ENCODE measurements at regions not wholly inside any gene's neighbourhood (a gene's known extent, or its start where the extent isn't known, plus 50 kb on each side); places are given as distances from the start of the nearest gene placed in this dataset.

GRCh38 chrX:115939070-115939469 lies 231.5 kb upstream of the AGTR2 start (continued):
- no peak for TF ChIP-seq REST (IDR thresholded peaks at IDR 0.05; ENCODE audit: low read depth, low read length)
- no peak for TF ChIP-seq IRF3 (IDR thresholded peaks at IDR 0.05)
- peak; percentile 60 to 62; a peak in 2 of 4 replicates for TF ChIP-seq EP300 (IDR thresholded peaks at IDR 0.05; ENCODE audit: borderline replicate concordance in 1 of 2, control insufficient read depth in 1 of 2, low read depth in 2 of 2, low read length in 2 of 2)
- TF ChIP-seq DPF2 (IDR thresholded peaks at IDR 0.05), result peak; percentile 74
- peak; percentile 97 for TF ChIP-seq JUNB (IDR thresholded peaks at IDR 0.05)
- TF ChIP-seq KLF5 (IDR thresholded peaks at IDR 0.05; ENCODE audit: partially characterized antibody), result no peak
- peak; percentile 97 for TF ChIP-seq ATF2 (IDR thresholded peaks at IDR 0.05; ENCODE audit: low read length)
- peak; percentile 90 for TF ChIP-seq ZNF384 (IDR thresholded peaks at IDR 0.05; ENCODE audit: borderline replicate concordance, low read depth, low read length)
- no peak for TF ChIP-seq SIN3A (IDR thresholded peaks at IDR 0.05; ENCODE audit: low read depth, low read length)
- TF ChIP-seq IRF5 (IDR thresholded peaks at IDR 0.05; ENCODE audit: borderline replicate concordance), result no peak
- no peak for TF ChIP-seq HCFC1 (IDR thresholded peaks at IDR 0.05; ENCODE audit: low read length)
- TF ChIP-seq MEF2A (IDR thresholded peaks at IDR 0.05; ENCODE audit: insufficient read depth, low read depth, low read length), result peak; percentile 97
- no peak for TF ChIP-seq ZSCAN29 (IDR thresholded peaks at IDR 0.05)
- TF ChIP-seq RELB (IDR thresholded peaks at IDR 0.05; ENCODE audit: low read depth), result 0 out of 2 replicates have a peak, but pooled peaks have one; percentile 35
- TF ChIP-seq EED (IDR thresholded peaks at IDR 0.05; ENCODE audit: low read depth), result peak; percentile 54
- peak; percentile 68 for TF ChIP-seq IKZF1 (conservative IDR thresholded peaks at IDR 0.05)
- TF ChIP-seq RUNX3 (IDR thresholded peaks at IDR 0.05; ENCODE audit: low read length), result peak; percentile 77
- TF ChIP-seq CREM (IDR thresholded peaks at IDR 0.05; ENCODE audit: low read depth), result peak; percentile 82
- TF ChIP-seq CEBPB (IDR thresholded peaks at IDR 0.05; ENCODE audit: borderline replicate concordance in 1 of 2, low read depth in 2 of 2, low read length in 2 of 2), result no peak
- TF ChIP-seq TARDBP (IDR thresholded peaks at IDR 0.05; ENCODE audit: borderline replicate concordance), result no peak
- TF ChIP-seq MTA3 (IDR thresholded peaks at IDR 0.05; ENCODE audit: borderline replicate concordance, low read length), result 0 out of 2 replicates have a peak, but pooled peaks have one; percentile 63
- TF ChIP-seq JUND (IDR thresholded peaks at IDR 0.05; ENCODE audit: low read depth, low read length), result no peak
- TF ChIP-seq ZBED1 (IDR thresholded peaks at IDR 0.05; ENCODE audit: borderline replicate concordance), result peak; percentile 69; the same call in 1 of the 2 replicates
- TF ChIP-seq NBN (IDR thresholded peaks at IDR 0.05), result 0 out of 2 replicates have a peak, but pooled peaks have one; percentile 31

Data from GM12878 (cell line).